Peyer's patch (tissue), 4 donors: ENCODE measurements at regions not wholly inside any gene's neighbourhood (a gene's known extent, or its start where the extent isn't known, plus 50 kb on each side); places are given as distances from the start of the nearest gene placed in this dataset.
"Not testable (repeated sequence)": the region's sequence is repeated elsewhere in the genome, so short reads cannot be mapped to it uniquely, and the experiment has no call there.

Experiments used
- DNase-seq, 3 donors: peaks; one replicate each; pipeline ENCODE4 v3.0.0-alpha.2; 2017 to 2019
- H3K27ac ChIP-seq, 4 donors: fragments of 200-600 bp; sonication (generic); one replicate each; pipeline ENCODE4 v1.5.1; 2016 to 2019
- H3K27me3 ChIP-seq, 2 donors: fragments of 200-600 bp; sonication (generic); one replicate each; pipeline ENCODE4 v1.5.1; 2019
- H3K36me3 ChIP-seq, 3 donors: fragments of 200-600 bp; sonication (generic); one replicate each; pipeline ENCODE4 v1.5.1; 2016 to 2019
- H3K4me1 ChIP-seq, 4 donors: fragments of 200-600 bp; sonication (generic); one replicate each; pipeline ENCODE4 v1.5.1; 2016 to 2019
- H3K4me3 ChIP-seq, 4 donors: fragments of 200-600 bp; sonication (generic); 1 replicate in 3 of 4; 2 replicates in 1 of 4; pipeline ENCODE4 v1.5.1; 2016 to 2019; ENCODE audit warnings: mild to moderate bottlenecking in 1 of 4
- H3K9me3 ChIP-seq, 4 donors: fragments of 200-600 bp; sonication (generic); one replicate each; pipeline ENCODE4 v1.5.1; 2016 to 2019; ENCODE audit warnings: mild to moderate bottlenecking in 1 of 4
- CTCF ChIP-seq, 6 experiments: fragments of 450-650 bp in 4 of 6; fragments of 200-600 bp in 2 of 6; sonication (generic) in 1 of 6; IDR thresholded peaks; one replicate each; pipeline ENCODE4 v1.5.1; 2017 to 2019; ENCODE audit warnings: antibody characterized with exemption in 6 of 6, mild to moderate bottlenecking in 3 of 6, moderate library complexity in 1 of 6
- POLR2A ChIP-seq, 2 donors: fragments of 450-650 bp; IDR thresholded peaks; one replicate each; pipeline ENCODE4 v1.5.1; 2017; ENCODE audit warnings: antibody characterized with exemption in 2 of 2, mild to moderate bottlenecking in 2 of 2, moderate library complexity in 2 of 2

- TF ChIP-seq POLR2A (IDR thresholded peaks at IDR 0.05), result no peak
- no peak for TF ChIP-seq CTCF (IDR thresholded peaks at IDR 0.05)
- Histone ChIP-seq H3K4me1 (no peaks in the 10 kb centered on the region), H3K27me3 (no peaks in the 10 kb centered on the region), H3K27ac (no peak overlapping the region), H3K9me3 (no peaks in the 10 kb centered on the region), H3K36me3 (no peaks in the 10 kb centered on the region), H3K4me3 (no peak overlapping the region)
- DNase-seq, result no peak
These were observed 286.9 kb upstream of the PTCHD4 start for GRCh38 chr6:48397887-48398286.

- DNase-seq, result no peak
- Histone ChIP-seq H3K9me3 (no peaks in the 10 kb centered on the region), H3K4me3 (no peak overlapping the region), H3K27ac (no peak overlapping the region), H3K36me3 (no peaks in the 10 kb centered on the region), H3K27me3 (no peaks in the 10 kb centered on the region), H3K4me1 (no peaks in the 10 kb centered on the region)
- no peak for TF ChIP-seq POLR2A (IDR thresholded peaks at IDR 0.05)
- TF ChIP-seq CTCF (IDR thresholded peaks at IDR 0.05), result no peak
These were observed 278.4 kb upstream of the PTCHD4 start for GRCh38 chr6:48389146-48390043.

- no peak for TF ChIP-seq CTCF (IDR thresholded peaks at IDR 0.05)
- TF ChIP-seq POLR2A (IDR thresholded peaks at IDR 0.05), result no peak
- H3K36me3 ChIP-seq, result no peaks in the 10 kb centered on the region
- no peak for DNase-seq
These were observed 277.0 kb upstream of the PTCHD4 start for GRCh38 chr6:48388044-48388443.

GRCh38 chr6:48378884-48379407, 267.9 kb upstream of the PTCHD4 start:
- Histone ChIP-seq H3K27me3 (no peaks in the 10 kb centered on the region), H3K36me3 (no peaks in the 10 kb centered on the region), H3K4me1 (no peaks in the 10 kb centered on the region), H3K4me3 (no peak overlapping the region), H3K9me3 (no peaks in the 10 kb centered on the region), H3K27ac (no peak overlapping the region)
- DNase-seq, result no peak
- no peak for TF ChIP-seq CTCF (IDR thresholded peaks at IDR 0.05)
- no peak for TF ChIP-seq POLR2A (IDR thresholded peaks at IDR 0.05)

More at GRCh38 chr6:48388044-48388443, 277.0 kb upstream of the PTCHD4 start:
- H3K9me3 ChIP-seq, result no peaks in the 10 kb centered on the region
- no peak overlapping the region for H3K27ac ChIP-seq
- H3K4me3 ChIP-seq, result no peak overlapping the region
- no peaks in the 10 kb centered on the region for H3K4me1 ChIP-seq
- H3K27me3 ChIP-seq, result no peaks in the 10 kb centered on the region

GRCh38 chr6:48377115-48377514, 266.1 kb upstream of the PTCHD4 start:
- Histone ChIP-seq H3K9me3 (no peaks in the 10 kb centered on the region), H3K27me3 (no peaks in the 10 kb centered on the region), H3K27ac (no peak overlapping the region), H3K4me1 (no peaks in the 10 kb centered on the region), H3K4me3 (no peak overlapping the region), H3K36me3 (no peaks in the 10 kb centered on the region)
- TF ChIP-seq CTCF (IDR thresholded peaks at IDR 0.05) (no peak), POLR2A (IDR thresholded peaks at IDR 0.05) (no peak)
- no peak for DNase-seq

GRCh38 chr6:48371226-48371625, 260.2 kb upstream of the PTCHD4 start:
- not testable (repeated sequence) for H3K27me3 ChIP-seq, H3K36me3 ChIP-seq, H3K9me3 ChIP-seq, H3K4me1 ChIP-seq, H3K4me3 ChIP-seq, DNase-seq, H3K27ac ChIP-seq
